AG04449 (cell line): ENCODE measurements at regions not wholly inside any gene's neighbourhood (a gene's known extent, or its start where the extent isn't known, plus 50 kb on each side); places are given as distances from the start of the nearest gene placed in this dataset.
A peak's percentile ranks its signal among the peaks of the same experiment; 100 is the strongest.

Source experiments
- CTCF ChIA-PET: fragments of 350-600 bp; formaldehyde crosslinking; extraction: SDS; loops from one replicate; lab custom pipeline; 2021; ENCODE audit warnings: antibody characterized with exemption; lab: Yijun Ruan, JAX
- POLR2A ChIA-PET: fragments of 400-600, 350-600 bp; formaldehyde crosslinking; extraction: SDS; loops from one replicate; lab custom pipeline; 2020; ENCODE audit warnings: antibody characterized with exemption, inconsistent platforms; lab: Yijun Ruan, JAX
- DNase-seq: peaks from one replicate; pipeline ENCODE4 v3.0.0-alpha.2; 2010; ENCODE audit warnings: low read depth, low spot score
- H3K4me3 ChIP-seq: 2 replicates; pipeline ENCODE4 v1.5.1; 2011; ENCODE audit warnings: low read depth, mild to moderate bottlenecking, control low read depth, low read length
- CTCF ChIP-seq: IDR thresholded peaks from one replicate; pipeline ENCODE4 v1.5.1; 2011; ENCODE audit warnings: mild to moderate bottlenecking, moderate library complexity, low read length, control low read depth, inconsistent platforms; ENCODE audit not compliant: insufficient read depth; ENCODE audit errors: missing control alignments

GRCh38 chr2:146602383-146602782, 1242.4 kb upstream of the ACVR2A start:
- TF ChIP-seq CTCF, result no peak
- CTCF ChIA-PET, result interaction anchor here (0.9 kb wide), 1 partner anchor 14 kb away, joined by 3 read pairs; no protein-coding TSS in a partner anchor
- DNase-seq, result peak; percentile 16
- no peak overlapping the region for H3K4me3 ChIP-seq
- POLR2A ChIA-PET, result no interaction called here

DNA sequence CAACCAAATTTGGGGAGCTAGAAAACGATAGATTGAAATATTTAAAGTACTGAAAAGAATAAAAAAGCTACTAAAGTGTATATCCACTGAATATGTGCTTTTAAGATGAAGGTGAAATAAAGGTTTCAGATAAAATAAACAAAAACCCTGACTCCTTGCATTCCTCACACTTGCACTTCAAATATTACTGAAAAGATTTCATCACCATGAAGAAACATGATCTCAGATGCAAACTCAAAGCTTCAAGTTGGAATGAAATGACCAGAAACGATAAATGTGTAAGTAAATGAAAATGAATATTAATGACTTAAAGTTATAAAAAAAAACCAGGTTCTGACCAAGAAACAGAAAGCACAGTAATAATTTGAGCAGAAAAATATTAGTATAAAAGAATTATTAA, 1246.0 kb upstream of the ACVR2A start:
- no peak for TF ChIP-seq CTCF
- no peak for DNase-seq
- ChIA-PET CTCF (no interaction called here), POLR2A (no interaction called here)
- H3K4me3 ChIP-seq, result no peak overlapping the region

DNA sequence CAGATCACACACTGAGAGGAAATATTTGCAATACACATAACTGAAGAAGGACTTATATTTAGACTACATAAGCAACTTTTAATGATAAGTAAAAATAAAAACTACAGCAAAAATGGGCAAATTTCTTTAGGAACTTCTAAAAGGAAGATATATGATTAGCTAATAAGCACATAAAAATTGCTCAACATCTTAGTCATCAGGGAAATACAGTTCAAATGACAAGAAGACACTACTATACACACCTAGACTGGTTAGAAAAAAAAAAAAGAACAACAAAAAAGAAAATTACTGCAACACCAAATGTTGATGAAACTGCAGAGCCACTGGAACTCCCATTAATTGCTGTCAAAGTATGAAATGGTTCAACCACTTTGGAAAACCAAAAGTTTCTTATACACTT, 1247.5 kb upstream of the ACVR2A start:
- TF ChIP-seq CTCF, result no peak
- ChIA-PET CTCF (no interaction called here), POLR2A (no interaction called here)
- DNase-seq, result no peak
- no peak overlapping the region for H3K4me3 ChIP-seq

DNA sequence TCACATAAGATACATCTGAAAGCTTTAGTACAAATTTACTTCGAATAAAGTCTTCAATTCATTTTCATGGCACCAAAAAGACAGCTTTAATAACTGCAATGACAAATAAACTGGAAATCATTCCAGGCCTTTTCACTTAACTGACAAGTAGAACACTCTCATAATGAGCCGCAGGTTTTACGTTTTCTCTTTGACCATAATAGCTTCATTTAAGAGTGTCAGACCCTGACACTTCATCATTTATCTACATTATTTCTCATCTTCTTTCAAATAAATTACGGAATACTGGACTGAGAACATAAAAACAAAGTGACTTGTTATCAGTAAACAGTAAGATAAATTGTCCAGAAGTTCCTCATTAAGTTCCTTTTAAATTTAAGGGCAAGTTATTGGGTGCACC, 1252.9 kb upstream of the ACVR2A start:
- ChIA-PET CTCF (no interaction called here), POLR2A (no interaction called here)
- H3K4me3 ChIP-seq, result no peak overlapping the region
- no peak for DNase-seq
- no peak for TF ChIP-seq CTCF

DNA sequence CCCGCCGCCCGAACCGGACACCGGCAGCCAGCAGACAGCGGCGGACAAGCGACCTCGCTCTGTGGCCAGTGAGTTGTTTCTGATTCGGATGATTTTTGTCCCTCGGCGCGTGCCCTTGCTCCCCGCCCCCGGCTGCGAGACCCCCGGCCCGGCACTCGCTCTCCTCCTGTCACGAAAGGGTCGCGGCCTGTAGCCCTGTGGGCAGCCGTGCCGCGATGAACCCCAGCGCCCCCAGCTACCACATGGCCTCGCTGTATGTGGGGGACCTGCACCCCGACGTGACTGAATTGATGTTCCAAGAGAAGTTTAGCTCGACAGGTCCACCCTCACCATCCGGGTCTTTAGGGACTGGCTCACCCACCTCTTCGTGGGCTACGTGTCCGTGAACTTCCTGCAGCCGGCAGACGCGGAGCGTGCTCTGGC, 1257.5 kb upstream of the ACVR2A start:
- ChIA-PET CTCF (no interaction called here), POLR2A (no interaction called here)
- H3K4me3 ChIP-seq, result no peak overlapping the region
- no peak for TF ChIP-seq CTCF
- DNase-seq, result no peak

DNA sequence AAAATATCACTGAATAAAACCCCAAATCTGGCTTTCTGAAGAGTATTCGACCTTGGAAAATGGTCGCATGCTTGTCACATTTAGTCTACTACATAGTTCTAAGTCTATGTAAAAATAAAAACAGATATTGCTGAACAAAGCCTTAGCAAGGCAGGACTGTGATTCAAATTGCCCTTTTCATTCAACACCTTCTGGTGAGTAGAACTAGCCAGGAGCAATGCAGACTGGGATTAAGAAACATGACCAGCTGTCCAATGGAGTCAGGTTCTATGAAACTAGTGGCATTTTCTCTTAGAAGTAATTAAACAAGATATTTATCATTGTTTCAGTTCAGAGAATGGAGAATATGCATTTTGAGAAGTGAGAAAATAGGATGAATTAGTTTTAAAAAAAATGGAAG, 1260.5 kb upstream of the ACVR2A start:
- H3K4me3 ChIP-seq, result no peak overlapping the region
- no peak for TF ChIP-seq CTCF
- ChIA-PET POLR2A (no interaction called here), CTCF (no interaction called here)
- no peak for DNase-seq
